Fibroblast of upper back skin (primary cell): ENCODE measurements at regions not wholly inside any gene's neighbourhood (a gene's known extent, or its start where the extent isn't known, plus 50 kb on each side); places are given as distances from the start of the nearest gene placed in this dataset.
"Not testable (repeated sequence)": the region's sequence is repeated elsewhere in the genome, so short reads cannot be mapped to it uniquely, and the experiment has no call there.

ENCODE experiments used
- DNase-seq: peaks from one replicate; pipeline ENCODE4 v3.0.0-alpha.2; 2013

- no peak for DNase-seq
Observed at GRCh38 chr13:81591528-81592220, 1250.7 kb upstream of the SPRY2 start.

GRCh38 chr13:81582381-81582780 lies 1241.5 kb upstream of the SPRY2 start:
- DNase-seq, result no peak

GRCh38 chr13:81577601-81578195 lies 1236.8 kb upstream of the SPRY2 start:
- DNase-seq, result no peak

GRCh38 chr13:81568824-81569223 lies 1227.9 kb upstream of the SPRY2 start:
- DNase-seq, result no peak

- DNase-seq, result no peak
Observed at GRCh38 chr13:81565849-81566248, 1224.9 kb upstream of the SPRY2 start.

GRCh38 chr13:81563091-81563490 lies 1222.2 kb upstream of the SPRY2 start:
- DNase-seq, result no peak

- DNase-seq, result no peak
Observed at GRCh38 chr13:81562598-81562997, 1221.7 kb upstream of the SPRY2 start.

GRCh38 chr13:81551036-81551435 lies 1210.1 kb upstream of the SPRY2 start:
- no peak for DNase-seq

- not testable (repeated sequence) for DNase-seq
Observed at GRCh38 chr13:81546294-81546693, 1205.4 kb upstream of the SPRY2 start.

GRCh38 chr13:81540777-81541176 lies 1199.9 kb upstream of the SPRY2 start:
- no peak for DNase-seq

GRCh38 chr13:81539643-81540150 lies 1198.8 kb upstream of the SPRY2 start:
- no peak for DNase-seq

- DNase-seq, result no peak
Observed at GRCh38 chr13:81498969-81499368, 1158.0 kb upstream of the SPRY2 start.

GRCh38 chr13:81493144-81493543 lies 1152.2 kb upstream of the SPRY2 start:
- no peak for DNase-seq

GRCh38 chr13:81492449-81492848 lies 1151.5 kb upstream of the SPRY2 start:
- no peak for DNase-seq

GRCh38 chr13:81488021-81488420 lies 1147.1 kb upstream of the SPRY2 start:
- DNase-seq, result no peak

- no peak for DNase-seq
Observed at GRCh38 chr13:81487151-81487550, 1146.2 kb upstream of the SPRY2 start.

GRCh38 chr13:81480634-81481033 lies 1139.7 kb upstream of the SPRY2 start:
- DNase-seq, result no peak

GRCh38 chr13:81473366-81473899 lies 1132.5 kb upstream of the SPRY2 start:
- DNase-seq, result no peak

- no peak for DNase-seq
Observed at GRCh38 chr13:81458170-81458569, 1117.2 kb upstream of the SPRY2 start.

- DNase-seq, result no peak
Observed at GRCh38 chr13:81446441-81446840, 1105.5 kb upstream of the SPRY2 start.

GRCh38 chr13:81442904-81443303 lies 1102.0 kb upstream of the SPRY2 start:
- DNase-seq, result no peak

GRCh38 chr13:81425286-81425685 lies 1084.4 kb upstream of the SPRY2 start:
- DNase-seq, result no peak

- no peak for DNase-seq
Observed at GRCh38 chr13:81409284-81409683, 1068.4 kb upstream of the SPRY2 start.

GRCh38 chr13:81408647-81409046 lies 1067.7 kb upstream of the SPRY2 start:
- DNase-seq, result no peak
